Endothelial cell (in vitro differentiated cells): ENCODE measurements at regions not wholly inside any gene's neighbourhood (a gene's known extent, or its start where the extent isn't known, plus 50 kb on each side); places are given as distances from the start of the nearest gene placed in this dataset.

ENCODE experiments used
- DNase-seq: peaks from one replicate; pipeline ENCODE4 v3.0.0; 2021; ENCODE audit warnings: low spot score
- H3K27ac Mint-ChIP-seq: one replicate; pipeline ENCODE4 v1.8.0; 2021; ENCODE audit warnings: mixed read lengths, inconsistent platforms; ENCODE audit not compliant: unreplicated experiment
- H3K27me3 Mint-ChIP-seq: one replicate; pipeline ENCODE4 v1.8.0; 2021; ENCODE audit warnings: mild to moderate bottlenecking, moderate library complexity, mixed read lengths, inconsistent platforms; ENCODE audit not compliant: unreplicated experiment
- H3K36me3 Mint-ChIP-seq: one replicate; pipeline ENCODE4 v1.8.0; 2021; ENCODE audit warnings: mild to moderate bottlenecking, low read depth, mixed read lengths, inconsistent platforms; ENCODE audit not compliant: unreplicated experiment
- H3K4me1 Mint-ChIP-seq: one replicate; pipeline ENCODE4 v1.8.0; 2021; ENCODE audit warnings: mild to moderate bottlenecking, mixed read lengths, inconsistent platforms; ENCODE audit not compliant: unreplicated experiment
- H3K4me3 Mint-ChIP-seq: one replicate; pipeline ENCODE4 v1.8.0; 2021; ENCODE audit warnings: mild to moderate bottlenecking, mixed read lengths, inconsistent platforms; ENCODE audit not compliant: unreplicated experiment
- H3K9me3 Mint-ChIP-seq: one replicate; pipeline ENCODE4 v1.8.0; 2021; ENCODE audit warnings: mixed read lengths, inconsistent platforms; ENCODE audit not compliant: unreplicated experiment
- CTCF ChIP-seq: fragments of 200-600 bp; sonication (generic); IDR thresholded peaks from one replicate; pipeline ENCODE4 v1.5.0; 2021; ENCODE audit warnings: antibody characterized with exemption; ENCODE audit not compliant: unreplicated experiment

- no peak for TF ChIP-seq CTCF
- no peak overlapping the region for H3K4me3 Mint-ChIP-seq
- peaks cover 2% of the 10 kb centered on the region for H3K4me1 Mint-ChIP-seq
- peaks cover 9% of the 10 kb centered on the region for H3K27me3 Mint-ChIP-seq
- H3K9me3 Mint-ChIP-seq = no peaks in the 10 kb centered on the region
- no peak for DNase-seq
- H3K27ac Mint-ChIP-seq = no peak overlapping the region
- H3K36me3 Mint-ChIP-seq = no peaks in the 10 kb centered on the region
These were observed 139.7 kb upstream of the MAMLD1 start for GRCh38 chrX:150223176-150224015.

GRCh38 chrX:150224676-150225075 lies 138.4 kb upstream of the MAMLD1 start:
- Mint-ChIP-seq H3K4me3 (no peak overlapping the region), H3K9me3 (no peaks in the 10 kb centered on the region), H3K4me1 (peaks cover 2% of the 10 kb centered on the region), H3K36me3 (no peaks in the 10 kb centered on the region), H3K27ac (no peak overlapping the region), H3K27me3 (peaks cover 9% of the 10 kb centered on the region)
- DNase-seq = no peak
- no peak for TF ChIP-seq CTCF

GRCh38 chrX:150225266-150225665 lies 137.9 kb upstream of the MAMLD1 start:
- peaks cover 10% of the 10 kb centered on the region for H3K27me3 Mint-ChIP-seq
- H3K4me1 Mint-ChIP-seq = peaks cover 2% of the 10 kb centered on the region
- no peaks in the 10 kb centered on the region for H3K9me3 Mint-ChIP-seq
- TF ChIP-seq CTCF = no peak
- no peak for DNase-seq
- no peak overlapping the region for H3K4me3 Mint-ChIP-seq
- H3K36me3 Mint-ChIP-seq = no peaks in the 10 kb centered on the region
- H3K27ac Mint-ChIP-seq = no peak overlapping the region

- Mint-ChIP-seq H3K4me3 (no peak overlapping the region), H3K4me1 (peaks cover 2% of the 10 kb centered on the region), H3K27ac (no peak overlapping the region), H3K9me3 (no peaks in the 10 kb centered on the region), H3K27me3 (peaks cover 10% of the 10 kb centered on the region), H3K36me3 (no peaks in the 10 kb centered on the region)
- DNase-seq = no peak
- no peak for TF ChIP-seq CTCF
These were observed 137.4 kb upstream of the MAMLD1 start for GRCh38 chrX:150225756-150226155.

- no peak overlapping the region for H3K4me3 Mint-ChIP-seq
- H3K36me3 Mint-ChIP-seq = no peaks in the 10 kb centered on the region
- H3K27me3 Mint-ChIP-seq = peaks cover 8% of the 10 kb centered on the region
- H3K4me1 Mint-ChIP-seq = peaks cover 2% of the 10 kb centered on the region
- DNase-seq = no peak
- no peak overlapping the region for H3K27ac Mint-ChIP-seq
- no peak for TF ChIP-seq CTCF
- no peaks in the 10 kb centered on the region for H3K9me3 Mint-ChIP-seq
These were observed 136.7 kb upstream of the MAMLD1 start for GRCh38 chrX:150226223-150226965.
